ENCODE measurements at regions not wholly inside any gene's neighbourhood (a gene's known extent, or its start where the extent isn't known, plus 50 kb on each side); places are given as distances from the start of the nearest gene placed in this dataset.
"Not testable (repeated sequence)": the region's sequence is repeated elsewhere in the genome, so short reads cannot be mapped to it uniquely, and the experiment has no call there.

GRCh38 chr4:123638834-123639233, 242.2 kb downstream of the SPRY1 start:
- no peak for DNase-seq (ENCODE audit: low read depth)

- no peak for DNase-seq (ENCODE audit: low read depth)
Measured at GRCh38 chr4:123640271-123640670, 243.7 kb downstream of the SPRY1 start.

GRCh38 chr4:123640824-123641223, 244.2 kb downstream of the SPRY1 start:
- no peak for DNase-seq (ENCODE audit: low read depth)

- no peak for DNase-seq (ENCODE audit: low read depth)
Measured at GRCh38 chr4:123643691-123644090, 247.1 kb downstream of the SPRY1 start.

- no peak for DNase-seq (ENCODE audit: low read depth)
Measured at GRCh38 chr4:123649250-123649644, 252.7 kb downstream of the SPRY1 start.

GRCh38 chr4:123649645-123650391, 253.2 kb downstream of the SPRY1 start:
- no peak for DNase-seq (ENCODE audit: low read depth)

GRCh38 chr4:123651066-123651465, 254.5 kb downstream of the SPRY1 start:
- no peak for DNase-seq (ENCODE audit: low read depth)

- DNase-seq (ENCODE audit: low read depth) = no peak
Measured at GRCh38 chr4:123651536-123652180, 255.1 kb downstream of the SPRY1 start.

GRCh38 chr4:123652476-123652875, 255.9 kb downstream of the SPRY1 start:
- DNase-seq (ENCODE audit: low read depth) = no peak

- DNase-seq (ENCODE audit: low read depth) = no peak
Measured at GRCh38 chr4:123653236-123653635, 256.6 kb downstream of the SPRY1 start.

GRCh38 chr4:123656746-123657294, 260.2 kb downstream of the SPRY1 start:
- not testable (repeated sequence) for DNase-seq (ENCODE audit: low read depth)

GRCh38 chr4:123657606-123658005, 261.0 kb downstream of the SPRY1 start:
- DNase-seq (ENCODE audit: low read depth) = not testable (repeated sequence)

- no peak for DNase-seq (ENCODE audit: low read depth)
Measured at GRCh38 chr4:123659262-123659661, 262.7 kb downstream of the SPRY1 start.

GRCh38 chr4:123659730-123660129, 263.1 kb downstream of the SPRY1 start:
- DNase-seq (ENCODE audit: low read depth) = no peak

GRCh38 chr4:123661080-123661737, 264.6 kb downstream of the SPRY1 start:
- no peak for DNase-seq (ENCODE audit: low read depth)

- no peak for DNase-seq (ENCODE audit: low read depth)
Measured at GRCh38 chr4:123662827-123663226, 266.2 kb downstream of the SPRY1 start.

GRCh38 chr4:123666486-123666885, 269.9 kb downstream of the SPRY1 start:
- DNase-seq (ENCODE audit: low read depth) = no peak

GRCh38 chr4:123667496-123667895, 270.9 kb downstream of the SPRY1 start:
- DNase-seq (ENCODE audit: low read depth) = no peak

GRCh38 chr4:123667991-123668390, 271.4 kb downstream of the SPRY1 start:
- DNase-seq (ENCODE audit: low read depth) = no peak

- DNase-seq (ENCODE audit: low read depth) = no peak
Measured at GRCh38 chr4:123671636-123672404, 275.2 kb downstream of the SPRY1 start.

- no peak for DNase-seq (ENCODE audit: low read depth)
Measured at GRCh38 chr4:123672987-123673386, 276.4 kb downstream of the SPRY1 start.

- no peak for DNase-seq (ENCODE audit: low read depth)
Measured at GRCh38 chr4:123673971-123674370, 277.4 kb downstream of the SPRY1 start.
